ENCODE measurements at regions not wholly inside any gene's neighbourhood (a gene's known extent, or its start where the extent isn't known, plus 50 kb on each side); places are given as distances from the start of the nearest gene placed in this dataset.

GRCh38 chr2:189369566-189369965 is 71.7 kb upstream of the WDR75 start:
- ChIA-PET CTCF (interaction anchor here (0.6 to 1.6 kb wide), 2 partner anchors 10 to 840 kb away, joined by 3 to 4 read pairs; no protein-coding TSS in a partner anchor), POLR2A (ENCODE audit: unreplicated experiment) (no interaction called here)
- 0 out of 2 replicates have a peak overlapping the region, but pooled peaks have one; percentile 14 for H4K91ac ChIP-seq (ENCODE audit: insufficient read depth, low read depth, low read length)
- BruUV-seq (replicated peaks), result no TSS peak
- H4K5ac ChIP-seq (ENCODE audit: low read depth, low read length), result no peak overlapping the region
- dilution Hi-C loops (cut with HindIII; ENCODE audit: low sequenced_read_pairs, unreplicated experiment) (no loop called here), intact Hi-C loops (cut with micrococcal nuclease) (loop anchor here (1.0 kb wide), 1 partner anchor 39 kb away; no protein-coding TSS in a partner anchor), in situ Hi-C loops (cut with MboI; ENCODE audit: low sequenced_read_pairs) (no loop called here)
- H3K27ac ChIP-seq (ENCODE audit: insufficient read depth, low read length), result no peak overlapping the region
- no peaks in the 10 kb centered on the region for H3K36me3 ChIP-seq (ENCODE audit: control insufficient read depth, insufficient read depth, low read length)
- H3K79me1 ChIP-seq (ENCODE audit: low read depth in 1 of 2, low read length in 2 of 2), result no peaks in the 10 kb centered on the region
- no peak overlapping the region for H3K4ac ChIP-seq (ENCODE audit: low read depth, low read length)
- no peak overlapping the region for H4K8ac ChIP-seq (ENCODE audit: low read depth in 2 of 2, low read length in 2 of 2)
- H2AFZ ChIP-seq (replicated peaks; ENCODE audit: low read length, poor library complexity), result no peak overlapping the region
- ATAC-seq (ENCODE audit: low read depth) (peak; percentile 64), DNase-seq (peak; percentile 72)
- H2BK120ac ChIP-seq (ENCODE audit: low read depth, low read length), result no peak overlapping the region
- TF ChIP-seq CEBPB (IDR thresholded peaks at IDR 0.05; ENCODE audit: low read depth, low read length) (peak; percentile 73), CHD1 (IDR thresholded peaks at IDR 0.05; ENCODE audit: low read depth, low read length) (no peak), USF2 (IDR thresholded peaks at IDR 0.05; ENCODE audit: low read depth, low read length) (no peak), RCOR1 (IDR thresholded peaks at IDR 0.05; ENCODE audit: insufficient replicate concordance, low read length) (no peak), MAZ (IDR thresholded peaks at IDR 0.05; ENCODE audit: borderline replicate concordance, low read depth, low read length) (no peak), SMC3 (IDR thresholded peaks at IDR 0.05; ENCODE audit: low read depth, low read length) (no peak)
- no CpG with 5 or more reads among the region's 3 CpGs for WGBS, 2 experiments (ENCODE audit: extremely low coverage in 2 of 2, insufficient read length in 1 of 2)
- H3K4me2 ChIP-seq (ENCODE audit: low read depth, low read length), result no peak overlapping the region
- H3K4me3 ChIP-seq (ENCODE audit: insufficient read depth, low read depth, low read length), result no peak overlapping the region
- no peaks in the 10 kb centered on the region for H3K9me1 ChIP-seq (ENCODE audit: insufficient read depth, low read length)
- H3K4me1 ChIP-seq (ENCODE audit: control insufficient read depth, insufficient read depth, low read length), result peaks cover 2% of the 10 kb centered on the region; the same call in 1 of the 2 replicates
- no peak overlapping the region for H3K23ac ChIP-seq (ENCODE audit: low read depth, low read length)
- H3K56ac ChIP-seq (ENCODE audit: extremely low read depth, insufficient read depth, low read length), result no peak overlapping the region
- H3K9me3 ChIP-seq (ENCODE audit: control insufficient read depth, insufficient read depth, low read length), result 0 out of 2 replicates have a peak, but pooled peaks cover 4% of the 10 kb centered on the region
- H2BK20ac ChIP-seq (ENCODE audit: low read depth, low read length), result no peak overlapping the region; the same call in 1 of the 2 replicates
- no peak overlapping the region for H3K9ac ChIP-seq (ENCODE audit: low read depth, low read length)
- no peaks in the 10 kb centered on the region for H3K27me3 ChIP-seq (ENCODE audit: control insufficient read depth, insufficient read depth, low read length)
- H2BK15ac ChIP-seq (ENCODE audit: low read depth, low read length), result no peak overlapping the region; the same call in 2 of the 3 replicates
- H2AK9ac ChIP-seq (replicated peaks; ENCODE audit: low read depth, low read length, poor library complexity), result no peak overlapping the region
- no peak overlapping the region for H3K14ac ChIP-seq (replicated peaks; ENCODE audit: low read depth, low read length)
- H2BK5ac ChIP-seq (ENCODE audit: low read depth, low read length, poor library complexity, severe bottlenecking), result peak overlapping the region; percentile 37
- H2AK5ac ChIP-seq (ENCODE audit: low read depth, low read length), result no peak overlapping the region
- H3K18ac ChIP-seq (ENCODE audit: low read depth, low read length), result peak overlapping the region; percentile 48; the same call in 1 of the 2 replicates
- no peaks in the 10 kb centered on the region for H4K20me1 ChIP-seq (ENCODE audit: insufficient read depth, low read length)

Measured in IMR-90 (cell line).